HG02798 (cell line): ENCODE measurements at regions not wholly inside any gene's neighbourhood (a gene's known extent, or its start where the extent isn't known, plus 50 kb on each side); places are given as distances from the start of the nearest gene placed in this dataset.
"Not testable (repeated sequence)": the region's sequence is repeated elsewhere in the genome, so short reads cannot be mapped to it uniquely, and the experiment has no call there.

Source experiments
- ATAC-seq: cut with Tn5 transposase; IDR thresholded peaks from one replicate; pipeline ENCODE4 v1.9.1; 2021; ENCODE audit warnings: mild to moderate bottlenecking; ENCODE audit not compliant: unreplicated experiment, poor library complexity

GRCh38 chr18:78496079-78496478, 483.5 kb upstream of the SALL3 start:
- no peak for ATAC-seq

GRCh38 chr18:78497641-78498040, 482.0 kb upstream of the SALL3 start:
- no peak for ATAC-seq

GRCh38 chr18:78499586-78499985, 480.0 kb upstream of the SALL3 start:
- ATAC-seq = no peak

GRCh38 chr18:78501251-78501650, 478.4 kb upstream of the SALL3 start:
- ATAC-seq = no peak

GRCh38 chr18:78503129-78503528, 476.5 kb upstream of the SALL3 start:
- no peak for ATAC-seq

- ATAC-seq = no peak
These were observed 473.7 kb upstream of the SALL3 start for GRCh38 chr18:78505851-78506461.

- ATAC-seq = no peak
These were observed 472.4 kb upstream of the SALL3 start for GRCh38 chr18:78507217-78507616.

GRCh38 chr18:78508228-78508824, 471.3 kb upstream of the SALL3 start:
- not testable (repeated sequence) for ATAC-seq

GRCh38 chr18:78510091-78510490, 469.5 kb upstream of the SALL3 start:
- ATAC-seq = no peak

GRCh38 chr18:78510636-78511035, 469.0 kb upstream of the SALL3 start:
- no peak for ATAC-seq

GRCh38 chr18:78511666-78512601, 467.7 kb upstream of the SALL3 start:
- ATAC-seq = no peak

- ATAC-seq = no peak
These were observed 464.5 kb upstream of the SALL3 start for GRCh38 chr18:78514910-78515670.

GRCh38 chr18:78517328-78517727, 462.3 kb upstream of the SALL3 start:
- no peak for ATAC-seq

- ATAC-seq = no peak
These were observed 461.6 kb upstream of the SALL3 start for GRCh38 chr18:78517973-78518372.

- ATAC-seq = no peak
These were observed 460.8 kb upstream of the SALL3 start for GRCh38 chr18:78518805-78519204.

GRCh38 chr18:78519394-78520062, 460.1 kb upstream of the SALL3 start:
- ATAC-seq = no peak

GRCh38 chr18:78521136-78521535, 458.5 kb upstream of the SALL3 start:
- no peak for ATAC-seq

GRCh38 chr18:78521744-78522143, 457.9 kb upstream of the SALL3 start:
- no peak for ATAC-seq

GRCh38 chr18:78522507-78522906, 457.1 kb upstream of the SALL3 start:
- no peak for ATAC-seq

- no peak for ATAC-seq
These were observed 455.8 kb upstream of the SALL3 start for GRCh38 chr18:78523850-78524249.
